ENCODE measurements at regions not wholly inside any gene's neighbourhood (a gene's known extent, or its start where the extent isn't known, plus 50 kb on each side); places are given as distances from the start of the nearest gene placed in this dataset.

- Histone ChIP-seq H3K27me3 (no peaks in the 10 kb centered on the region), H3K4me1 (peaks cover 24% of the 10 kb centered on the region), H3K9me3 (no peaks in the 10 kb centered on the region), H3K36me3 (no peaks in the 10 kb centered on the region), H3K27ac (no peak overlapping the region), H3K4me3 (no peak overlapping the region)
- DNase-seq (ENCODE audit: extremely low spot score in 2 of 2): peak; percentile 90 to 99
- intact Hi-C loops (cut with DNase I): no loop called here
- TF ChIP-seq, protein P1, sequence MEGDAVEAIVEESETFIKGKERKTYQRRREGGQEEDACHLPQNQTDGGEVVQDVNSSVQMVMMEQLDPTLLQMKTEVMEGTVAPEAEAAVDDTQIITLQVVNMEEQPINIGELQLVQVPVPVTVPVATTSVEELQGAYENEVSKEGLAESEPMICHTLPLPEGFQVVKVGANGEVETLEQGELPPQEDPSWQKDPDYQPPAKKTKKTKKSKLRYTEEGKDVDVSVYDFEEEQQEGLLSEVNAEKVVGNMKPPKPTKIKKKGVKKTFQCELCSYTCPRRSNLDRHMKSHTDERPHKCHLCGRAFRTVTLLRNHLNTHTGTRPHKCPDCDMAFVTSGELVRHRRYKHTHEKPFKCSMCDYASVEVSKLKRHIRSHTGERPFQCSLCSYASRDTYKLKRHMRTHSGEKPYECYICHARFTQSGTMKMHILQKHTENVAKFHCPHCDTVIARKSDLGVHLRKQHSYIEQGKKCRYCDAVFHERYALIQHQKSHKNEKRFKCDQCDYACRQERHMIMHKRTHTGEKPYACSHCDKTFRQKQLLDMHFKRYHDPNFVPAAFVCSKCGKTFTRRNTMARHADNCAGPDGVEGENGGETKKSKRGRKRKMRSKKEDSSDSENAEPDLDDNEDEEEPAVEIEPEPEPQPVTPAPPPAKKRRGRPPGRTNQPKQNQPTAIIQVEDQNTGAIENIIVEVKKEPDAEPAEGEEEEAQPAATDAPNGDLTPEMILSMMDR (IDR thresholded peaks at IDR 0.05): no peak
- TF ChIP-seq POLR2AphosphoS5 (IDR thresholded peaks at IDR 0.05; ENCODE audit: insufficient read depth in 1 of 2, low read depth in 1 of 2): peak; percentile 30 to 50
Observed at GRCh38 chr6:14270925-14271788, 153.6 kb downstream of the CD83 start.

GRCh38 chr6:14271789-14272736 lies 154.5 kb downstream of the CD83 start:
- Histone ChIP-seq H3K9me3 (no peaks in the 10 kb centered on the region), H3K27me3 (no peaks in the 10 kb centered on the region), H3K27ac (no peak overlapping the region), H3K36me3 (no peaks in the 10 kb centered on the region), H3K4me1 (peaks cover 30% of the 10 kb centered on the region), H3K4me3 (no peak overlapping the region)
- peak in 1 of 2 donors; percentile 62 for DNase-seq (ENCODE audit: extremely low spot score in 2 of 2)
- no peak for TF ChIP-seq POLR2AphosphoS5 (IDR thresholded peaks at IDR 0.05; ENCODE audit: insufficient read depth in 1 of 2, low read depth in 1 of 2)
- TF ChIP-seq, protein P1 (IDR thresholded peaks at IDR 0.05): no peak
- no peak for TF ChIP-seq POLR2A (IDR thresholded peaks at IDR 0.05)
- intact Hi-C loops (cut with DNase I): no loop called here

DNA sequence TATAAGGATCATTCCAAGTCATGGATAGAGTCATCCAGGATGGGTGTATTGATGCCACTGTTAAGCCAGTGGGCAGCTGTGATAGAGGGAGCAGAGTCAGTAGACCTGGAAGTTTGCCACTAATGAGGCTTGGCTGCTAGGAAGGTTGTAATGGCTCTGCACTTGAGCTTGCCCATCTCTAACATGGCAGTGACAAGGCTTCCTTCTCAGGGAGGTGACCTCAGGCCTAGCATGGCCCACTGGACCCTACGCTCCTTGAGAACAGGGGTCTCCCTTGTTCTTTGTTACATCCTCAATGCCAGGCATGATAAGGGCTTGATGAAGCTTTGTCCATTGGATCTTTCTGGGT lies 155.1 kb downstream of the CD83 start:
- Histone ChIP-seq H3K36me3 (no peaks in the 10 kb centered on the region), H3K9me3 (no peaks in the 10 kb centered on the region), H3K4me1 (peaks cover 30% of the 10 kb centered on the region), H3K4me3 (no peak overlapping the region), H3K27ac (no peak overlapping the region), H3K27me3 (no peaks in the 10 kb centered on the region)
- TF ChIP-seq POLR2A (IDR thresholded peaks at IDR 0.05) (no peak), POLR2AphosphoS5 (IDR thresholded peaks at IDR 0.05; ENCODE audit: insufficient read depth in 1 of 2, low read depth in 1 of 2) (no peak)
- TF ChIP-seq, protein P1 (IDR thresholded peaks at IDR 0.05): no peak
- intact Hi-C loops (cut with DNase I): no loop called here
- peak in 1 of 2 donors; percentile 78 for DNase-seq (ENCODE audit: extremely low spot score in 2 of 2)

GRCh38 chr6:14273191-14273590 lies 155.6 kb downstream of the CD83 start:
- H3K27ac ChIP-seq: no peak overlapping the region
- H3K4me3 ChIP-seq: no peak overlapping the region
- no peaks in the 10 kb centered on the region for H3K27me3 ChIP-seq
- no peaks in the 10 kb centered on the region for H3K9me3 ChIP-seq
- no peaks in the 10 kb centered on the region for H3K36me3 ChIP-seq
- intact Hi-C loops (cut with DNase I): no loop called here
- TF ChIP-seq POLR2AphosphoS5 (IDR thresholded peaks at IDR 0.05; ENCODE audit: insufficient read depth in 1 of 2, low read depth in 1 of 2) (no peak), POLR2A (IDR thresholded peaks at IDR 0.05) (no peak)
- TF ChIP-seq, protein P1 (IDR thresholded peaks at IDR 0.05): no peak
- peak in 1 of 2 donors; percentile 40 for DNase-seq (ENCODE audit: extremely low spot score in 2 of 2)
- H3K4me1 ChIP-seq: peaks cover 30% of the 10 kb centered on the region
